HG02798 (cell line): ENCODE measurements at regions not wholly inside any gene's neighbourhood (a gene's known extent, or its start where the extent isn't known, plus 50 kb on each side); places are given as distances from the start of the nearest gene placed in this dataset.

Source experiments
- ATAC-seq: cut with Tn5 transposase; IDR thresholded peaks from one replicate; pipeline ENCODE4 v1.9.1; 2021; ENCODE audit warnings: mild to moderate bottlenecking; ENCODE audit not compliant: unreplicated experiment, poor library complexity

DNA sequence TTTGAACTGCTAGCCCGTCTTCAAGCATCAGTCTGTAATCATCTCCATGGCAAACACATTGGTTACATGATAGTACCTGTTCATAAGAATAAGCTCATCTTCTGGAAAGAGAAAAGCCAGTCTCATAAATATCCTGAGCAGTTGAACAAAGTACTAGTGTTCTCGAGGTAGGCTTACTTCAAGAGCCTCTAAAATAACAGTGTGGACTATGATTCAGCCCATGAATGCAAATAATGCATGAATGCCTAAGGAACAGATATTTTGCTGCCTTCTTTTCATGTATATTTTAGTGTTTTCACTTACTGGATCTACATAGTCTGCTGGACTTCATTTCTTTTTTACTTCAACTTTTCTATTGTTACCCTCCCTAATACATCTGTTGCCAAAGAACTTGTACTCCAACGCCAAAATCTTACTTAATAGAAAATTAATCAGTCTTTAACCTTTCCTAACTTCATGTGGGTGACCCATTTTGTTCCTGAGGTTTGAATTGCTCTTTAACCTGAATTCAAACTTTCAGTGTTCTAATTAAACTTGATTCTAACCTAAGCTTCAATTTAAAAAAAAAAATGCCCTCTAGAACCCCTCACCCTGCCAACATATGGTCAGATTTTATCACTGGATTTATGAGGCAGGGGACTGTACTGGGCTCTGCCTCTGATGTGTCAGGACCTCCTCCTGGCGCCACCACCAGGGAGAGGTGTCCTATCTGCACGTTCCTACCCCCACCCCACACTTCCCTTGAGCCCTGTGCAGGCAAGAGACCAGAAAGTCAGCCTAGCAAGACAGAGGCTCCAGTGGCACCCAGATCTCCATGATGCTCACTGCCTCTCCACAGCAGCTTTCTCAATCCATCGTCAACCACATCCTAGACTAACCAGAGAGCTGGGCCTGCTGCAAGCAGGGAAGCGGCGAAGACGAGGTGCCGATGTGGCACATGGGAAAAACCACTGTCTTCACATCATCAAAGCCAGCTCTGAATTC, 264.7 kb upstream of the ID2 start:
- no peak for ATAC-seq

DNA sequence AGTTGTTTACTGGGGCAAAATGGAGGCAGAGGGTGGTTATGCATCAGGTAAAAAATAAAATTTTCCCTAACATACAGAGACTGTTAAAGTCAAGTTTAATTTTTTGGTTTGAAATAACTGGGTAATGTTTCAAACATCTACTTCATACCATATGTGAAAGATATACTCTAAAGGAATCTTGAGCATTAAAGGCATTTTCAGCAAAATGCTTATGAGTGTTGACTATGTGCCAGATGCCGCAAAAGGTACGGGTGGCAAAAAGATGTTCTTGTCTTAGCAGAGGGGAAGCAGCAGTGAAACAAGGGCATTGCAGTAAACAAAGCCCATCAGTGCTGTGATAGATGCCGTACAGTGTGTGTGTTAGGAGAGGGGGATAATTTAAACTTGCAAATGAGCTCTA, 263.1 kb upstream of the ID2 start:
- no peak for ATAC-seq

DNA sequence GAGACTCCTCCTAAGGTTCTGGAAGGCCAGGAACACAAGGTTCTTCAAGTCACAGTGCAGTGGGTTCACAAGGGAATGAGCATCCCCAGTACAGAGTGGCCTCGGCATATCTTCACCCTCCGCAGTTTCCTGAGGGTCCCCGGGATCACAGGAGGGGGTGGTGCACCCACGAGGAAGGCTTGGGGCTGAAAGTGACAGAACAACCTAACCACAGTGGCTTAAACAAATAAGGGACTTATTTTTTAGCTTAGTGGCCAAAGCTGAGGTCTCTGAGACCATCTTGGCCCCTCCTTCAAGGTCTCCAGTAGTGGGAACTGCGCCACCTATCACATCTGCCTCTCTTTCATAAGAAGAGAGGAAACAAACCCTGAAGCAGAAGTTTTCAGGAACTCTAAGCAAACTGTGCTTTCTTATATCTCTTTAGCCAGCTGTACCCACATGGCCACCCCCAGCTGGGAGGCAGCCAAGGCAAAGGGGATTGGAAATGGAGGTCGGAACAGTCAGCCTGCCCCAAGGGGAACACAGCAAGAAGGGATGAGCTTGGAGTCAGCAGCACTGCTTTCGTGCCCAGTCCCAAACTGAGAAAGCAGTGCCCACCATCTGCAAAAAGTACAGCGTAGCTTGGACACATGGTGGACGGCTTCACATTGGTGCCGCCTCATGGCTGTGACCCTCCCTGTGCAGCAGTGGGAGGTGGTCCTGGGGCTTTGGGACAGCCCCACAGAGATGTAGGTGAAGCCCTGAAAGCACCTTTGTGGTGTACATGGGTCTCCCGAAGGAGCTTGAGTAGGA, 260.0 kb upstream of the ID2 start:
- peak; percentile 93 for ATAC-seq

DNA sequence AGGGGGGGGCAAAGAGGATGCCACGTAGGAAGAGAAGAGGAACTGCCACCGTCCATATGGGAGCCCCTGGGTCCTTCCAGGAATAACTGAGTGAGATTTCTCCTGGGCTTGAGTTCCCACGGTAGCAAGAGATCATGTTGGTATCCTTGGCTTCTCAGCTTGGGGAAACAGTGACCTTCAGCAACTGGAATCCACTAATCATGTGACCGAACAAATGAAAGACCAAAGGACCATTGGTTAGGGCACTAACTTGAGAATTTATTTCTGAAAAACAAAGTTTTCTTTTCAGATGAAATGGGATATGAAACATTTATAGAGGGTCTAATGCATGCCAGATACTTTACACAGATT, 259.4 kb upstream of the ID2 start:
- ATAC-seq = no peak

DNA sequence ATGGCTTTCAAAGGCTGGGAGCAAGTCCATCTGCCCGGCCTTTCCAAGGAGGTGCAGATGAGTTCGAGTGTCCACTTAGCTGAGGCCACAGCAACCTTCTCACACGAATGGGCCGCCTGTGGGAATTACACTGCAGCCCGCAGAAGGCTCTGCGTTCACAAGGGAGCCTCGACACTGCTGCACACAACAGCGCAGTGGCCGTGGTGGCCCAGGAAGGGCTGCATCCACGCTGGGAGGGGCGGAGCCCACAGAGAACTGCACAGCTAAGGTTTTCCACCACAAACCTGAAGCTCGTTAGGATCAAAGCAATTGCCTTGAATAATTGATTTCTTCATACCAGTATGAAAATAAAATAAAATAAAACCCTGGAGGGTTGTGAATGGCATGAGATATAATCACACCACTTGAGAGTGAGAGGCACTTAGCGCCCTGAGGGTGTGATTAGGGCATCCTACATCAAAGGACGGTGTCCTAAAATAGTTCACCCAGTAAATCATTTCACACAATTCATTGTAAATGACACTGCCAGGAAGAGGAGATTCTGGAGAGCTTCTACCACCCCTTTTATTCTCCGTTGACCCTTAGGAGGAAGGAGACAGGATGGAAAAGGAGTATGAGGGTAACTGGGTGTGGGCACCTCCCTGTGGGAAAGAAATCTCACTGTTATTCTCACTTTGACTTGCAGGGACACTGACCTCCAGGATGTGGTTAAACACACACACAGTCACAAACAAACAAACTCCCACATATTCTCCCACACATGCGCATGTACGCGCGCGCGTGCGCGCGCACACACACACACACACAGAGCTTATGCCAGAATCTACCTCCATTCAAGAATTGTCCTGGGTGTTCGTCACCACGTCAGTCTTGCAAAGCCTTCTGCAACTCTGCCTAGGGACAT, 256.6 kb upstream of the ID2 start:
- no peak for ATAC-seq

DNA sequence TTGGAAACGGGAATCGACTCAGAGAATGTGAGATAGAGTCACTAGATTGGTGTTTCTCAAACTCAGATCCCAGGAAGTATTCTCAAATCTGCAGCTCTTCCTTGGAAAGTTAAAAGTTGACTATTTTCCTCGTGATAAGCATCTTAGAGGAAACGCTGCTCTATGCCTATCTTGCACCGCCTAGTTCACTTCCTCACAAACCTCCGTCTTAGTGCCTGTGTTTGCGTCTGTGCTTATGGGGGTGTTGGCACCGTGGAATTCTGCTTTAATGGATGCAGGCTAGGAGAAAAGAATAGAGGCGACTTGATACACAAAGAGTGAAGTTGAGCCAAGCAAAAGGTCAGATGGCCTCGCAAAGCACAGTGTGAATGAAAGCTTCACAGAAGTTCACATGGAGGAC, 255.3 kb upstream of the ID2 start:
- no peak for ATAC-seq

DNA sequence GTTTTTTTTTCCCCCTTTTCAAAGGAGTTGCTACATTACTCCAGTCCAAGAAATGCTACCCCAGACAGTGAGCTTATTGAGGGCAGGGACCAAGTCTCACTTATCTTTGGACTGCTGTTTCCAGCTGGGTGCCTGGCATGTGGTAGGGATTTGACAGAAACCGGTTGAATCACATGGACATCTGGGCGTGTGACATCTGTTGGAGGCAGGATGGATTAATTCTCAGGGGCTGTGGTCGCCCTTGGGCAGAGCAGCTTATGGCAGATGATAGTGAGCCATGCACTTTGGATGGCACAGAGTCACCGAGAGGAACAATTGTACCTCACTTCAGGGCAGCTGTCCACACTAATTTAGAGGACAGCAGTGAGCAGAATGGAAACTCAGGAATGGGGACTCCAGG, 254.6 kb upstream of the ID2 start:
- ATAC-seq = no peak

DNA sequence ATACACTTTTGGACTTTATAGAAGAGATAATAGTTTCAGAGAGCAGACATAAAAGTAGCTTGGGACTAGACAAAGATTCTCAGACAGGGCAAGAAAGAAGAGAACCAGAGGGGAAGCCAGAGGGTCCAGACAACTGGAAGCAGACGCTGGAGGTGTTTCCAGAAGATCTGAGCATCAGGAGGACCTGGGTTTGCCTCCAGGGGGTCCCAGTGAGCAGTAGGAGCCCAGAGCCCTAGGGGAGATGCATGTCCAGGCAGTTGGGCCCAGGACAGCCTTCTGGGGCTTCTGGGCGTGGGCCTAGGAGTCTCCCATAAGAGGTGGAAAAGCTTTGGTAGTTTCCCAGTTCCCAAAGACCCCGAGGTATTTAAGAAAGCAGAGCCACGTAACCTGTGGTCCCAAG, 251.2 kb upstream of the ID2 start:
- ATAC-seq = no peak

DNA sequence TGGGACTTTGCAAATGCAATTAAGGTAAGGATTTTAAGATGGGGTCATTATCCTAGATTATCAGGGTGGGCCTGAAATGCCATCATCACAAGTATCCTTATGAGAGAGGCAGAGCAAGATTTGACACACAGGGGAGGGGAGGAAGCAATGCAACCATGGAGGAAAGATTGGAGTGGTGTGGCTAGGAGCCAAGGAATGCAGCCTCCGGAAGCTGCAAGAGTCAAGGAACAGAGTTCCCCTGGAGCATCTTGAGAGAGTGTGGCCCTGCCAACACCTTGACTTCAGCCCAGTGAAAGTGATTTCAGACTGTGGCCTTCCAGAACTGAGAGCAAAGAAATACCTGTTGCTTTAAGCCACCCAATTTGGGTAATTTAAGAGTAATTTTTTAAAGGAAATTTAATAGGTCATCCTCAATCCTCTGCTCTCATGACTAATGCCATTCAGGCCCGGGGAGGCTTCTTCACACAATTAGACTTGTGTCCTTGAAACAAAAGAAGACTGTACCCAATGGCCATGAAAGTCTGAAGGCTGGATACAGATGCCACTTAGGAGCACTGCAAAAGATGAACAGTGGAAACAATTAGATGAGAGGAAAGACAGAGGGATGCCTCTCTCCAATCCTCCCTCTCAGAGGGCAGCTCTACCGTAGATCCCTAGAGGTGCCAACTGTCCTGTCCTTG, 250.3 kb upstream of the ID2 start:
- ATAC-seq = no peak

DNA sequence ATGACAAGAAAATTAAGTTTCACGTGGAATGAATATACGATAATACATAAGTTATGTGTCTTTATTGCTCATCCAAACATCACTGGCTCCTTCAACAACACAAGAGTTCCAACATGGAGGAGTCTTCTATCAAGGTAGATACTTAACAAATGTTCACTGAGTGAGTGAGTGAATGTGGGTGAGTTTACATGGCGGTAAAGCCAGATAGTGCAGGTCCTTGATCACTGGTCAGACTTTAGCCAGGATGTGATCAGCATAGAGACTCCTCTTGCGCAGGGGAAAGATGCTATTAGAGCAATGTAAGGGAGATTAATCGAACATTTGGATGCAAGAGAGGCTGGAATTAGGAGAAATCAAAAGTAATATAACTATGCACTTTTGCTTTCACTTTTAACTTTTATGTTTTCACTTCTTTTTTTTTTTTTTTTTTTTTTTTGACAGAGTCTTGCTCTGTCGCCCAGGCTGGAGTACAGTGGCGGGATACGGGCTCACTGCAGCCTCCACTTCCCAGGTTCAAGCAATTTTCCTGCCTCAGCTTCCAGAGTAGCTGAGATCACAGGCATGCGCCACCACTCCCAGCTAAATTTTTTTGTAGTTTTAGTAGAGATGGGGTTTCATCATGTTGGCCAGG, 249.0 kb upstream of the ID2 start:
- peak; percentile 34 for ATAC-seq

DNA sequence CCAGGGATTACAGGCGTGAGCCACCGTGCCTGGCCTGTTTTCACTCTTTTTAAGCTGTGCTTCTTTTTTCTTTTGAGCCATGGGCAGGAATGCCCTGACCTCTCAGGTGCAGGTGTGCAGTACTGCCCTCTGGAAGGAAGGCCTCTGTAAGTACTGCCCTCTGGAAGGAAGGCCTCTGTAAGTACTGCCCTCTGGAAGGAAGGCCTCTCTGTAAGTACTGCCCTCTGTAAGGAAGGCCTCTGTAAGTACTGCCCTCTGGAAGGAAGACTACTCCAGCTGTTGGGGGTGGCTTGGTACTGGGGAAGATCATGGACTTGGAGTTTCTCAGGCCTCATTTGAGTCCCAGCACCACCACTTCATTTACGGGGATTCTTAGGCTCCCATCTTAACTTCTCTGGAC, 248.5 kb upstream of the ID2 start:
- ATAC-seq = peak; percentile 19

DNA sequence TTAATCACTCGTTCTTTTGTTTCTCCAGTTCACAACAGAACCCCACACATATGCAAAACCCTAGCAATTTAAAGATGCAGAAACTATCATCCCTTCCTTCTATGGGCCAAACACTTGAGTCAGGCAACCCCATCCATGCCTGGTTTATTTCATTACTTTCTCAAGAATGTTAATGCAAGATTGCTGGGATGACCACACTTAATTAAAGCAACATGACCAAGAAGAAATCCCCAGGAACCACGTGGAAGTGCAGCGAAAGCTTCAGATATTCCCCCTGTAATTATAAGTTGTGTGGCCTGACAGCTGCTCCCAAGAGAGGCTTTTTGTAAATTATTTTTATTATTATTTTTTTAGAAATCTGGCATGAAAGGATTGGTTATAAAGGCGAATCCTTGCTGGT, 246.2 kb upstream of the ID2 start:
- no peak for ATAC-seq

DNA sequence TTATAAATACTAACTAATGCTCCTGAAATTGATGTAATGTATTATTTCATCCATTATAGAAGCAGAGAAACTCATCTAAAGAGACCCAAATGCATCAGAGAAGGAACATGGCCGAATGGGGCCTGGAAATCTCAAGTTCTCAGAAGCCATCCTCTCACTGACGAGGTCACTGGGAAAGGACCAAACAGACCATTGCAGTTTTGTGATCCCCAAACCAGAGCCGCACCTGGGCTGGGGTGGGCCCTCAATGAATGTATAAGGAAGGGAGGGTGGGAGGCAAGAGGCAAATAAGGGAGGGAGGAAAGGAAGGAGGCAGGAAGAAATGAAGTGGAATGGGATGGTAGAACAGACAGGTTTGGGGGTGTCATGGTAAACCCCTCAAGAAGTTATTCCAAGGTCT, 245.3 kb upstream of the ID2 start:
- ATAC-seq = no peak

DNA sequence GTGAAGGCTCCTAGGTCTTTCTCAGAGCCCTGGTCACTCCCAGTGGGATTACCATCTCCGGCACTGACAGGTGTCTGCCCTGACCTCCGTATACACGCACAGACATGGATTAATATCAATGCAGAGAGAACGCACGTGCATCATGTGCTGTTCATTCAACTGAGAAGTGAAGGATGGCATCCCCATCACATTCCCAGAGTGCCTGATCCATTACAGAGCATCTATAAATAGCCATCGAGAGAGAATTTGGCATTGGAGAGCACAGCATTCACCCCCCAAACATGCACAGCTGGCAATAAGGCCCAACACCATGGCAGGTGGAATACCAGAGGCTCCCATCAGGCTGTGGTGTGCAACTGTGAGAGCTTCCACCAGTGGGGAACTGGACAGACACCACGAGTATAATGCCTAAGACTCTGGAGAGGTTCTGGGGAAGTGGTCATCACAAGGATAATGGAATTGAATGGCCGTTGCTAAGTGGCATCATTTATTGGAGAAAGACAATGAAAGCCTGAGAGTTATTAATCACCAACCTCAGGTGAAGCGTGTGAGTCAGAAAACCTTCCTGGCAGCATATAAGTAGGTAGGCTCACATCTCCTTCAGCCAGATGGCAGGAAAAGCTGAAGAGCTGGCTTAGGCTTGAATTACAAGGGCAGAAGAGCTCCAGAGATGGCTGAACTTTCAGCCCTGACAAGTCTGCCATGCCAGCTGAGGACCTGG, 244.5 kb upstream of the ID2 start:
- no peak for ATAC-seq

DNA sequence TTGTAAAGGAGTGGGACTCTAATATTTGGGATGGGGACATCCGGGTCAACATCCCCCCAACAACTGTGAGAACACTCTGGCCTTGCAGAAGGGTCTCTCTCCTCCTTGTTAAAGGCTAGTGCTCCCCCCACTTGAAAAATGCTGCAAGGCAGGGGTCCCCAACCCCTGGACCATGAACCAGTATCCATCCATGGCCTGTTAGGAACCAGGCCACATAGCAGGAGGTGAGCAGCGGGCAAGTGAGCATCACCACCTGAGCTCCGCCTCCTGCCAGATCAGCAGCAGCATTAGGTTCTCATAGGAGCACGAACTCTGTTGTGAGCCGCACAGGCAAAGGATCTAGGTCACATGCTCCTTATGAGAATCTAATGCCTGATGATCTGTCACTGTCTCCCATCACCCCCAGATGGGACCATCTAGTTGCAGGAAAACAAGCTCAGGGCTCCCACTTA, 243.9 kb upstream of the ID2 start:
- ATAC-seq = no peak

DNA sequence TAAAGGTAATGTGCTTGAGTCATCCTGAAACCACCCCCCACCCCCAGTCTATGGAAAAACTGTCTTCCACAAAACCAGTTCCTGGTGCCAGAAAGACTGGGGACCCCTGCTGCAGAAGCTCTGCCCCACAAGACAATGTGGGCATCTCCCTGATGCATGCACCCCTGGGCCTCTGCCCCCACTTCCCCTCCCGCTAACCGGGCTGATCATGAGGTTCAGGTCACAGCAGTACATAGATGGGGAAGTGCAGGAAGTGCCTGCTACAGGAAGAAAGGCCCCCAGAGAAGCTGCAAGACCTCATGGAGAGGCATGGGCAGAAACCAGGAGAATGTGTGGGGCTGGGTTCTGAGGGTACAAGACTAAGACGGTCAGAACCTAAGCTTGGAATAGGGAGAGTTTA, 243.4 kb upstream of the ID2 start:
- ATAC-seq = no peak

DNA sequence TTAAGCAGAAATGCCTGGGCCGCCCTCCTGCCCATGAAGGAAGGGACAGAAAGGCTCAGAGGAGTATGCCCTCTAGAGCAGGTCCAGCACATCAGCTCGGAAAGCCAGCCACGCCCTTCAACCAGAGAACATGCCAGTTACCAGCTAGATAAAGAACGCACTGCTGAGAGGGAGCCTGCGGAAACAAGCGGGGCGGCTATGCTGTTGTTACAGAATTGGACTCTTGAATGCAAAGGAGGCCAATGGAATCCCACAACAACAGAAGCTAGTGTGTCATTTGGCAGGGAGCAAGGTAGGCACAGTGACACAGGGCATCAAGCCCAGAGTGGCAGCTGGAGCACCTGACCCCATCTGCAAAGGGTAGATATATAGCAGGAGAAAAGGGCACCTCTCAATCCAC, 242.9 kb upstream of the ID2 start:
- ATAC-seq = no peak

DNA sequence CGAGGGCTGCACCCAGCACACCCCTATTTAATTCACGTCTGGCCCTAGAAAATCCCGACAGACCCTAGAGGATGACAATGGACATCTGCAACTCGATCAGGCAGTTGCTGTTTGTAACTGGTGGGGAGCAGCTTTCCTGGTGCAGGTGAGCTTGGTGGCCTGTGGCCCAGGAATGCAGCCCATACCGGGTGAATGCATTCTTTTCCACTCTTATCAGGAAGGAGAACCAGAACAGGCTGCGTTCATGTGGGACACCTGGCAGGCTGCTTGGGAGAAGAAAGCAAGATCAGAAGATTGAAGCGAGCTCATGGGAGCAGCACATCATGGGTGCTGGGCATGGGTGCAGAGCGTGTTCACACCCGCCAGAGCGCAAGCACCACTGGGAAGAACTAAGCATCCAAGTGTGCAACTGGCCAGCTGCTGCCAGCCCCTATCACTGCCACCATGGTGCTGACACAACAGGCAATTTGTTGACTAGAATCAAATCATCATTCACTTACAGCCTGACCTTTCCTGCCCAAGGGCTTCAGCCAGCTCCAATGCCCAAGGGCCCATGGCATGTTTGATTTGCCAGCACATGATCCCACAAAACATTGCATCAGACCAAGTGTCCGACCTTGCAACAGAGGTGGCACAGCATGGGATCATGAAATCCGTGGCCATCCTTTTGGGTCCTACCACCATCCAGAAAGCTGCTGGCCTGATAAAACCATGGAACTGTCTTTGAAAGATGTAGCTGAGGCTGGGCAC, 241.7 kb upstream of the ID2 start:
- ATAC-seq = no peak
